Epithelial cell of esophagus (primary cell): ENCODE measurements at regions not wholly inside any gene's neighbourhood (a gene's known extent, or its start where the extent isn't known, plus 50 kb on each side); places are given as distances from the start of the nearest gene placed in this dataset.
A peak's percentile ranks its signal among the peaks of the same experiment; 100 is the strongest.

ENCODE experiments used
- DNase-seq: peaks from one replicate; pipeline ENCODE4 v3.0.0; 2010; ENCODE audit warnings: low read depth
- H3K4me3 ChIP-seq: 2 replicates; pipeline ENCODE4 v1.5.1; 2011; ENCODE audit warnings: mild to moderate bottlenecking, low read length, control low read depth
- CTCF ChIP-seq: IDR thresholded peaks from 2 replicates; pipeline ENCODE4 v1.5.1; 2011; ENCODE audit warnings: low read depth, mild to moderate bottlenecking, low read length, control low read depth, inconsistent platforms; ENCODE audit not compliant: insufficient read depth; ENCODE audit errors: missing control alignments

- no peak for TF ChIP-seq CTCF
- no peak for DNase-seq
- no peak overlapping the region for H3K4me3 ChIP-seq
Observed at GRCh38 chrX:10965174-10965798, 145.8 kb upstream of the HCCS start.

GRCh38 chrX:10966057-10966456 lies 145.1 kb upstream of the HCCS start:
- no peak overlapping the region for H3K4me3 ChIP-seq
- no peak for TF ChIP-seq CTCF
- no peak for DNase-seq

- no peak for DNase-seq
- no peak for TF ChIP-seq CTCF
- no peak overlapping the region for H3K4me3 ChIP-seq
Observed at GRCh38 chrX:10971176-10971575, 140.0 kb upstream of the HCCS start.

- TF ChIP-seq CTCF = no peak
- DNase-seq = no peak
- no peak overlapping the region for H3K4me3 ChIP-seq
Observed at GRCh38 chrX:10971759-10972158, 139.4 kb upstream of the HCCS start.

- no peak for DNase-seq
- TF ChIP-seq CTCF = no peak
- H3K4me3 ChIP-seq = no peak overlapping the region
Observed at GRCh38 chrX:10972706-10973105, 138.4 kb upstream of the HCCS start.

GRCh38 chrX:10974920-10975319 lies 136.2 kb upstream of the HCCS start:
- no peak for DNase-seq
- no peak for TF ChIP-seq CTCF
- H3K4me3 ChIP-seq = no peak overlapping the region

GRCh38 chrX:10979956-10980355 lies 131.2 kb upstream of the HCCS start:
- H3K4me3 ChIP-seq = no peak overlapping the region
- TF ChIP-seq CTCF = no peak
- peak; percentile 63 for DNase-seq
